ENCODE measurements at regions not wholly inside any gene's neighbourhood (a gene's known extent, or its start where the extent isn't known, plus 50 kb on each side); places are given as distances from the start of the nearest gene placed in this dataset.
"Not testable (repeated sequence)": the region's sequence is repeated elsewhere in the genome, so short reads cannot be mapped to it uniquely, and the experiment has no call there.

- no peak for DNase-seq
Observed at GRCh38 chr4:123162859-123163258, 233.7 kb upstream of the SPRY1 start.

GRCh38 chr4:123163501-123163900 is 233.1 kb upstream of the SPRY1 start:
- no peak for DNase-seq

GRCh38 chr4:123166023-123166422 is 230.6 kb upstream of the SPRY1 start:
- no peak for DNase-seq

GRCh38 chr4:123167931-123168330 is 228.7 kb upstream of the SPRY1 start:
- no peak for DNase-seq

GRCh38 chr4:123168812-123169211 is 227.8 kb upstream of the SPRY1 start:
- DNase-seq = no peak

- DNase-seq = no peak
Observed at GRCh38 chr4:123170843-123171242, 225.8 kb upstream of the SPRY1 start.

GRCh38 chr4:123176605-123177004 is 220.0 kb upstream of the SPRY1 start:
- DNase-seq = no peak

GRCh38 chr4:123182289-123182688 is 214.3 kb upstream of the SPRY1 start:
- no peak for DNase-seq

- DNase-seq = no peak
Observed at GRCh38 chr4:123183308-123183707, 213.3 kb upstream of the SPRY1 start.

GRCh38 chr4:123183754-123184153 is 212.8 kb upstream of the SPRY1 start:
- DNase-seq = not testable (repeated sequence)

GRCh38 chr4:123186731-123187130 is 209.9 kb upstream of the SPRY1 start:
- DNase-seq = no peak

GRCh38 chr4:123190176-123190575 is 206.4 kb upstream of the SPRY1 start:
- no peak for DNase-seq

- DNase-seq = no peak
Observed at GRCh38 chr4:123191728-123192127, 204.9 kb upstream of the SPRY1 start.

- DNase-seq = no peak
Observed at GRCh38 chr4:123193802-123194367, 202.7 kb upstream of the SPRY1 start.

GRCh38 chr4:123198706-123199105 is 197.9 kb upstream of the SPRY1 start:
- DNase-seq = no peak

- DNase-seq = no peak
Observed at GRCh38 chr4:123200051-123200940, 196.3 kb upstream of the SPRY1 start.

GRCh38 chr4:123204737-123205136 is 191.9 kb upstream of the SPRY1 start:
- no peak for DNase-seq

GRCh38 chr4:123206016-123206415 is 190.6 kb upstream of the SPRY1 start:
- DNase-seq = no peak

- DNase-seq = no peak
Observed at GRCh38 chr4:123209436-123209835, 187.2 kb upstream of the SPRY1 start.

- DNase-seq = no peak
Observed at GRCh38 chr4:123215536-123215935, 181.1 kb upstream of the SPRY1 start.

- no peak for DNase-seq
Observed at GRCh38 chr4:123216543-123216942, 180.1 kb upstream of the SPRY1 start.

GRCh38 chr4:123216946-123217345 is 179.6 kb upstream of the SPRY1 start:
- no peak for DNase-seq

- DNase-seq = no peak
Observed at GRCh38 chr4:123217664-123218063, 178.9 kb upstream of the SPRY1 start.

- DNase-seq = no peak
Observed at GRCh38 chr4:123218981-123219380, 177.6 kb upstream of the SPRY1 start.

GRCh38 chr4:123229286-123229685 is 167.3 kb upstream of the SPRY1 start:
- no peak for DNase-seq
